ENCODE measurements at regions not wholly inside any gene's neighbourhood (a gene's known extent, or its start where the extent isn't known, plus 50 kb on each side); places are given as distances from the start of the nearest gene placed in this dataset.

DNA sequence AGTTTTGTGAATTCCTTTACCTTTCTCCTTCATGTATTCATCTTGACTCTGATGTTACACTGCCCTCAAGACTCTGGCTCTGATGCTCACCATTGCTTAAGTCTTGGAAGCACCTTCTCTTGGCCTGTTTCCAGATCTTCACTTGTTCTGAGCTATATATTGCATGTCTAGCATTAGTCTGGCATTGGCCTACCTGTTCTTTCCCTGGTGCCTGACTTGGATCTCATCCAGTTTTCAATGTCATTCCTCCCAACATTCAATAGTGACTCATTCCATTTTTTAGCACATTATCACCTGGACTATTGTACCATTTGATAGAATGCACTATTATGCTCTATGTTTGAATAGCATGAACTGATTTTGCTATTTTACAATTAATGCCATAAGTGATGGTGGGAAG, 127.3 kb upstream of the NYAP2 start:
- no peak overlapping the region for H3K4me2 ChIP-seq (ENCODE audit: insufficient read depth, insufficient read length, low read length)
- no peaks in the 10 kb centered on the region for H3K9me3 Mint-ChIP-seq
- H3K18ac ChIP-seq (ENCODE audit: insufficient read length, low read depth, low read length): no peak overlapping the region
- H3K56ac ChIP-seq (ENCODE audit: insufficient read length, low read depth, low read length): no peak overlapping the region
- H3K27me3 Mint-ChIP-seq (ENCODE audit: low read depth): no peaks in the 10 kb centered on the region
- no peaks in the 10 kb centered on the region for H4K20me1 ChIP-seq (ENCODE audit: control insufficient read depth, insufficient read depth, insufficient read length)
- H3K27me3 ChIP-seq (ENCODE audit: insufficient read depth, low read length): no peaks in the 10 kb centered on the region
- no peaks in the 10 kb centered on the region for H3K9me3 ChIP-seq (ENCODE audit: control insufficient read depth, low read depth, low read length)
- H3K4ac ChIP-seq (ENCODE audit: low read depth, low read length): no peak overlapping the region
- H3K79me1 ChIP-seq (ENCODE audit: insufficient read depth, low read depth, low read length, poor library complexity, severe bottlenecking): no peaks in the 10 kb centered on the region
- no peak overlapping the region for H3K23ac ChIP-seq (ENCODE audit: insufficient read length, low read depth, low read length)
- no peak overlapping the region; the same call in 1 of the 2 replicates for H2BK15ac ChIP-seq (ENCODE audit: low read depth, low read length)
- no peak for DNase-seq
- no peaks in the 10 kb centered on the region for H3K4me1 Mint-ChIP-seq
- no peak overlapping the region for H2AK5ac ChIP-seq (ENCODE audit: insufficient read length, low read length)
- H2BK12ac ChIP-seq (ENCODE audit: insufficient read length, low read depth, low read length): no peak overlapping the region
- H3T11ph ChIP-seq (ENCODE audit: low read length): no peak overlapping the region
- H3K14ac ChIP-seq (ENCODE audit: insufficient read depth, low read length): no peak overlapping the region
- no peak overlapping the region for H3K4me3 Mint-ChIP-seq
- H3K36me3 Mint-ChIP-seq (ENCODE audit: insufficient read depth in 1 of 3, low read depth in 3 of 3): no peaks in the 10 kb centered on the region; a peak in 1 of 7 replicates
- H2AFZ ChIP-seq (ENCODE audit: low read length): no peak overlapping the region
- no peaks in the 10 kb centered on the region for H3K79me2 ChIP-seq (ENCODE audit: insufficient read depth, low read length)
- no peak overlapping the region for H4K8ac ChIP-seq (replicated peaks; ENCODE audit: insufficient read length, low read depth, low read length)
- no peak overlapping the region for H2BK20ac ChIP-seq (ENCODE audit: low read depth, low read length, poor library complexity, severe bottlenecking)
- no peak overlapping the region for H3K9ac ChIP-seq (ENCODE audit: extremely low read depth, insufficient read length, low read length)
- no peak overlapping the region for H4K91ac ChIP-seq (ENCODE audit: insufficient read length, low read depth, low read length)
- H2BK120ac ChIP-seq (ENCODE audit: low read depth, low read length, poor library complexity, severe bottlenecking): no peak overlapping the region
- no peaks in the 10 kb centered on the region for H3K4me1 ChIP-seq (ENCODE audit: insufficient read depth, low read length)
- H3K23me2 ChIP-seq (ENCODE audit: insufficient read length, low read depth, low read length, poor library complexity, severe bottlenecking): no peaks in the 10 kb centered on the region
- H3K27ac Mint-ChIP-seq: no peak overlapping the region
- H2BK5ac ChIP-seq (ENCODE audit: insufficient read length, low read length): no peak overlapping the region
- H4K5ac ChIP-seq (ENCODE audit: insufficient read length, low read depth, low read length): no peak overlapping the region
- TF ChIP-seq, protein P1, sequence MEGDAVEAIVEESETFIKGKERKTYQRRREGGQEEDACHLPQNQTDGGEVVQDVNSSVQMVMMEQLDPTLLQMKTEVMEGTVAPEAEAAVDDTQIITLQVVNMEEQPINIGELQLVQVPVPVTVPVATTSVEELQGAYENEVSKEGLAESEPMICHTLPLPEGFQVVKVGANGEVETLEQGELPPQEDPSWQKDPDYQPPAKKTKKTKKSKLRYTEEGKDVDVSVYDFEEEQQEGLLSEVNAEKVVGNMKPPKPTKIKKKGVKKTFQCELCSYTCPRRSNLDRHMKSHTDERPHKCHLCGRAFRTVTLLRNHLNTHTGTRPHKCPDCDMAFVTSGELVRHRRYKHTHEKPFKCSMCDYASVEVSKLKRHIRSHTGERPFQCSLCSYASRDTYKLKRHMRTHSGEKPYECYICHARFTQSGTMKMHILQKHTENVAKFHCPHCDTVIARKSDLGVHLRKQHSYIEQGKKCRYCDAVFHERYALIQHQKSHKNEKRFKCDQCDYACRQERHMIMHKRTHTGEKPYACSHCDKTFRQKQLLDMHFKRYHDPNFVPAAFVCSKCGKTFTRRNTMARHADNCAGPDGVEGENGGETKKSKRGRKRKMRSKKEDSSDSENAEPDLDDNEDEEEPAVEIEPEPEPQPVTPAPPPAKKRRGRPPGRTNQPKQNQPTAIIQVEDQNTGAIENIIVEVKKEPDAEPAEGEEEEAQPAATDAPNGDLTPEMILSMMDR (conservative IDR thresholded peaks at IDR 0.05): no peak
- no peak overlapping the region for H3K27ac ChIP-seq (ENCODE audit: insufficient read length, low read depth, low read length)
